ENCODE measurements at regions not wholly inside any gene's neighbourhood (a gene's known extent, or its start where the extent isn't known, plus 50 kb on each side); places are given as distances from the start of the nearest gene placed in this dataset.
A peak's percentile ranks its signal among the peaks of the same experiment; 100 is the strongest.
"Not testable (repeated sequence)": the region's sequence is repeated elsewhere in the genome, so short reads cannot be mapped to it uniquely, and the experiment has no call there.

GRCh38 chrX:113001836-113002235 is 161.2 kb upstream of the AMOT start:
- no peak for DNase-seq

DNA sequence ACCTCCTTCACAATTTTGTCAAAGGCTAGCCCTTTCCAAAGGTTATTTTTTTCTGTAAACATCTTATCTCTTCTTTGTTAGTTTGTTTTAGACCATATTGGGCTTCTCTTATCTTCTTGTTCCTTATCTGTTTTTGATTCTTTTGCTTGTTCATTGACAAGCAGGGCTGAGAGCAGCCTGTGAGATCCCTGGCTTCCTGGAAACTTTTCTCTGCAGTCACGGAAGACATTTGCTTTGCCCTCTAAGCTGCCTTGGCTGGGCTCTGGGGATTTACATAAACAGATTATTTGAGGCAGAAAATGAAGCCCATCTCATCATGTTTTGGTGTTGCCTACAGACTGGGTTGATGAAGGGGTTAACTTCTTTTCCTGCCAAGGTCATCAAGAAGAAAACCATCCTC is 157.4 kb upstream of the AMOT start:
- no peak for DNase-seq

GRCh38 chrX:112991801-112992200 is 151.2 kb upstream of the AMOT start:
- DNase-seq, result no peak

GRCh38 chrX:112979879-112980278 is 139.2 kb upstream of the AMOT start:
- no peak for DNase-seq

- DNase-seq, result no peak
Observed at GRCh38 chrX:112968351-112969133, 127.9 kb upstream of the AMOT start.

GRCh38 chrX:112967903-112968302 is 127.3 kb upstream of the AMOT start:
- no peak for DNase-seq

GRCh38 chrX:112967341-112967740 is 126.7 kb upstream of the AMOT start:
- DNase-seq, result peak; percentile 3

- no peak for DNase-seq
Observed at GRCh38 chrX:112961981-112962380, 121.3 kb upstream of the AMOT start.

DNA sequence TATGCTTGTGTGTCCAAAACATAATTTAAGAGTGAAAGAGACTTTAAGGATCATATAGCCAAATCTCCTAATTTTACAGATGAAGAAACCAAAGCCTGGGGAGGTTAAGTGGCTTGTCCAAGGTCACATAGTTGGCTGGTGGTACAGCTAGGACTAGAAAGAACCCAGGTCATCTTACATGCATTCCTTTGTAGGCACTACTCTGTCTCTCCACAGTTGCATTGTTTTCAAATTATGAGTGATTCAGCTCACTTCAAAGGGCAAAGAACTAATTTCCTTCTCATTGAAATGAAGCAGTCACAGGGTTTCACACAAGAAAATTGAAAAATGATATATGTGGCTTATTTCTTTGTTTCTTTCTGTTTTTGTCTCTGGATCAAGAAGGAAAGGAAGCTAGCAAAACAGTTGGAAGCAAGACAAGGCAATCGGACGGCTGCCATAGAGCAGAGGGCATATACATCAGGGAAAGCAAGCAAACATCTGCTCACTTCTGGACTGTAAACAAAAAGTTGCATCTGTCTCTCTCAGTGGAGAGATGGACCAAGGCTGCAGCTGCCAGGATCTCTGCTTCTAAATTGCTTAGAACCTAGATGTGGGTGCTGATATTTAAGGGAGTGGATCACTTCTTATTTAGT is 107.5 kb upstream of the AMOT start:
- no peak for DNase-seq

DNA sequence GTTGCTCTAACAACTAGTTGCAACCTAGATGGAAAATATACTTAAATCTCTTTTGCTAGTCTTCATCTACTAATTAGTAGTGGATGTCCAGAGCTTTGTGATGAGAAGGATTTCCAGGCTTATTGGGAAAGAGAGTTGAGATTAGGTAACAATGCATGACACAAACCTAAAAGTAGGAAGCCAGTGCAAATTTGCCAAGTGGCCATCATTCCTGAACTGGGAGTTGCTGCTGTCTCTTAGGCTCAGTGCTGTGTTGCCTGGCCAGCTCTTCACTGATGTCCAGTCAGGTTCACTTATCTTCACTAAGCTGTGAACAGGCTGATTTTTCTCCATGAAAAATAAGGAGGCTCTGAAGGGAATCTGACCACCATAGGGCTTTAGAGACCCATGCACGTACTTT is 105.6 kb upstream of the AMOT start:
- DNase-seq, result no peak

GRCh38 chrX:112945826-112946225 is 105.2 kb upstream of the AMOT start:
- no peak for DNase-seq

- DNase-seq, result no peak
Observed at GRCh38 chrX:112941209-112941837, 100.7 kb upstream of the AMOT start.

- no peak for DNase-seq
Observed at GRCh38 chrX:112935029-112935428, 94.4 kb upstream of the AMOT start.

DNA sequence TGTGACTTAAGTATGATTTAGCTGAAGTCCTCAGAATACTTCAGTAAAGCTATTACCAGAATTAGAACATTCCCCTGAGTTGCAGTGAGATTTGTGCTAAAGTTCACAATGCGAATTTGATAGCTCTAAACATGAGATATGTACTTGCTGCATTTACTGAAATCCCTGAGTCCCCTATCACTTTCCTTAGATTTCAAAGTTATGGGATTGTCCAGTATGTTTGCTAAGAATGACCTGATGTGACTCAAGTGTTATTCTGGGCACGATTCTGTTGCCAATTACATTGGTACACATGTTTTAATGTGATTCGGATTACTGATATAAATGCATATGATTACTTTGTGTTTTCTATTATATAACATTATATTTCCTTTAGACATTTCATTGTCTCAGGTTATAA is 91.3 kb upstream of the AMOT start:
- no peak for DNase-seq

- no peak for DNase-seq
Observed at GRCh38 chrX:112931478-112931877, 90.8 kb upstream of the AMOT start.

DNA sequence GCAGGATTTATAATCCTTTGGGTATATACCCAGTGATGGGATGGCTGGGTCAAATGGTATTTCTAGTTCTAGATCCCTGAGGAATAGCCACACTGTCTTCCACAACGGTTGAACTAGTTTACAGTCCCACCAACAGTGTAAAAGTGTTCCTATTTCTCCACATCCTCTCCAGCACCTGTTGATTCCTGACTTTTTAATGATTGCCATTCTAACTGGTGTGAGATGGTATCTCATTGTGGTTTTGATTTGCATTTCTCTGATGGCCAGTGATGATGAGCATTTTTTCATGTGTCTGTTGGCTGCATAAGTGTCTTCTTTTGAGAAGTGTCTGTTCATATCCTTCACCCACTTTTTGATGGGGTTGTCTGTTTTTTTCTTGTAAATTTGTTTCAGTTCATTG is 82.8 kb upstream of the AMOT start:
- not testable (repeated sequence) for DNase-seq

GRCh38 chrX:112913807-112914206 is 73.2 kb upstream of the AMOT start:
- no peak for DNase-seq

GRCh38 chrX:112910418-112910817 is 69.8 kb upstream of the AMOT start:
- no peak for DNase-seq

DNA sequence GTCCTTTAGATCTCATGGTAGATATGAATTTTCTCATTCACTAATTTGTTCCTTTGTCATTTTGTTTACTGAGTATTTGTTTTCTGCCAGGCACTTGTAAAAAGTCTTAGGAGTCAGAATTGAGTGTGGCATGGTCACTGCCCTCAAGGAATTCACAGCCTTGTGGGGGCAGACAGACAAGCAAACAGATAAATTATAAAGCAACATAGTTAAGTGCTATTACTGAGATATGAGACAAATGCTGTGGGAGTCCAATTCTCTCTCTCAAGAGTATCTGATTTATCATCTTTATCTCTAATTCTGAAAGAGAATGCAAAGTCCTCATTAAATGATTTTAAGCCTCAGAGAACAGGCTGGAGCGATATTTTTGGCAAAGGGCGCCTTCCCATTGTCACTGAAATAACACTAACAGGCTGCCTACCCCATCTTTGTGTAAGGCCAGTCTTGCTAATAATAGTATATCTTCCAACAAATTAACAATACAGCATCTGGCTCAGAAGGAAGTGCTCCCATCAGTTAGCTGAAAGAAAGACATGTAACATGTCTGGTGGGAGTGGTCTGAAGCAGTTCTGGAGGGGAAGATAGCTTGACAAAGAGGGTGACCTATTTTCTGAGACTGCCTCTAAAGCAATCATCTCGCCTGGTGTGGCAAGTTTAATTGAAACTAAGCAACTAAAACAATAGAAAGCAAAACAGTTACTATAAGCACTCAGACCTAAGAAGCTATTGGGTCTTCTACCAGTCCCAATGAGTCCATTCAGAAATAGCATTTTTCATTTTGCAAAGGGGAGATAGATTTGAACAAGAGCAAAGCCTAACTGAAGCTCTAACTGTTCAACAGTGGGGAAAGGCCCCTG is 61.5 kb upstream of the AMOT start:
- no peak for DNase-seq

GRCh38 chrX:112896051-112896450 is 55.4 kb upstream of the AMOT start:
- DNase-seq, result no peak
